Coronary artery (tissue), 2 donors: ENCODE measurements at regions not wholly inside any gene's neighbourhood (a gene's known extent, or its start where the extent isn't known, plus 50 kb on each side); places are given as distances from the start of the nearest gene placed in this dataset.

ENCODE experiments used
- DNase-seq: peaks from one replicate; pipeline ENCODE4 v3.0.0-alpha.2; 2017; ENCODE audit warnings: low spot score
- H3K27ac ChIP-seq, 2 donors: fragments of 200-600 bp; sonication (generic); one replicate each; pipeline ENCODE4 v1.5.1; 2016 to 2019
- H3K4me3 ChIP-seq: fragments of 200-600 bp; sonication (generic); 2 replicates; pipeline ENCODE4 v1.5.1; 2016; ENCODE audit warnings: mild to moderate bottlenecking, moderate library complexity
- CTCF ChIP-seq: fragments of 200-600 bp; sonication (generic); IDR thresholded peaks from one replicate; pipeline ENCODE4 v1.5.1; 2019; ENCODE audit warnings: antibody characterized with exemption

GRCh38 chr5:74123929-74124328 is 497.9 kb downstream of the ARHGEF28 start:
- no peak overlapping the region for H3K4me3 ChIP-seq
- H3K27ac ChIP-seq: no peak overlapping the region
- no peak for TF ChIP-seq CTCF
- no peak for DNase-seq

GRCh38 chr5:74122979-74123590 is 497.1 kb downstream of the ARHGEF28 start:
- Histone ChIP-seq H3K27ac (no peak overlapping the region), H3K4me3 (no peak overlapping the region)
- no peak for TF ChIP-seq CTCF
- DNase-seq: no peak

- no peak overlapping the region for H3K27ac ChIP-seq
- no peak for TF ChIP-seq CTCF
- DNase-seq: no peak
- no peak overlapping the region for H3K4me3 ChIP-seq
These were observed 496.2 kb downstream of the ARHGEF28 start for GRCh38 chr5:74122175-74122574.

- no peak for TF ChIP-seq CTCF
- H3K27ac ChIP-seq: no peak overlapping the region
- DNase-seq: no peak
- H3K4me3 ChIP-seq: no peak overlapping the region
These were observed 494.6 kb downstream of the ARHGEF28 start for GRCh38 chr5:74120585-74120984.

- H3K4me3 ChIP-seq: no peak overlapping the region
- no peak for DNase-seq
- no peak for TF ChIP-seq CTCF
These were observed 492.1 kb downstream of the ARHGEF28 start for GRCh38 chr5:74118071-74118470.

GRCh38 chr5:74116984-74117383 is 491.0 kb downstream of the ARHGEF28 start:
- no peak overlapping the region for H3K4me3 ChIP-seq
- TF ChIP-seq CTCF: no peak
- DNase-seq: no peak
- no peak overlapping the region for H3K27ac ChIP-seq

More at GRCh38 chr5:74118071-74118470, 492.1 kb downstream of the ARHGEF28 start:
- no peak overlapping the region for H3K27ac ChIP-seq

- no peak for TF ChIP-seq CTCF
- Histone ChIP-seq H3K4me3 (no peak overlapping the region), H3K27ac (no peak overlapping the region)
- no peak for DNase-seq
These were observed 490.3 kb downstream of the ARHGEF28 start for GRCh38 chr5:74116266-74116665.
